ENCODE measurements at regions not wholly inside any gene's neighbourhood (a gene's known extent, or its start where the extent isn't known, plus 50 kb on each side); places are given as distances from the start of the nearest gene placed in this dataset.

- DNase-seq (ENCODE audit: extremely low read depth, low read depth): no peak
- no peak for TF ChIP-seq CTCF (IDR thresholded peaks at IDR 0.05; ENCODE audit: low read depth, low read length)
Measured at GRCh38 chr10:128865436-128866195, 601.4 kb upstream of the MGMT start.

- no peak for TF ChIP-seq CTCF (IDR thresholded peaks at IDR 0.05; ENCODE audit: low read depth, low read length)
- DNase-seq (ENCODE audit: extremely low read depth, low read depth): no peak
Measured at GRCh38 chr10:128866551-128866950, 600.5 kb upstream of the MGMT start.

- no peak for TF ChIP-seq CTCF (IDR thresholded peaks at IDR 0.05; ENCODE audit: low read depth, low read length)
- no peak for DNase-seq (ENCODE audit: extremely low read depth, low read depth)
Measured at GRCh38 chr10:128867210-128867609, 599.8 kb upstream of the MGMT start.

GRCh38 chr10:128867819-128868218 is 599.2 kb upstream of the MGMT start:
- no peak for DNase-seq (ENCODE audit: extremely low read depth, low read depth)
- TF ChIP-seq CTCF (IDR thresholded peaks at IDR 0.05; ENCODE audit: low read depth, low read length): no peak

- no peak for TF ChIP-seq CTCF (IDR thresholded peaks at IDR 0.05; ENCODE audit: low read depth, low read length)
- no peak for DNase-seq (ENCODE audit: extremely low read depth, low read depth)
Measured at GRCh38 chr10:128868481-128868880, 598.6 kb upstream of the MGMT start.

- no peak for DNase-seq (ENCODE audit: extremely low read depth, low read depth)
- TF ChIP-seq CTCF (IDR thresholded peaks at IDR 0.05; ENCODE audit: low read depth, low read length): no peak
Measured at GRCh38 chr10:128869101-128869749, 597.8 kb upstream of the MGMT start.

GRCh38 chr10:128870830-128871597 is 596.0 kb upstream of the MGMT start:
- no peak for TF ChIP-seq CTCF (IDR thresholded peaks at IDR 0.05; ENCODE audit: low read depth, low read length)
- DNase-seq (ENCODE audit: extremely low read depth, low read depth): no peak
